ENCODE measurements at regions not wholly inside any gene's neighbourhood (a gene's known extent, or its start where the extent isn't known, plus 50 kb on each side); places are given as distances from the start of the nearest gene placed in this dataset.
"Not testable (repeated sequence)": the region's sequence is repeated elsewhere in the genome, so short reads cannot be mapped to it uniquely, and the experiment has no call there.

- no CpG with 5 or more reads among the region's 8 CpGs for WGBS (ENCODE audit: insufficient coverage, insufficient read length)
- peaks cover 5% of the 10 kb centered on the region for H3K27me3 ChIP-seq (ENCODE audit: control insufficient read depth, insufficient read depth, low read length)
- no peaks in the 10 kb centered on the region for H3K36me3 ChIP-seq (ENCODE audit: control insufficient read depth, insufficient read depth, low read length)
- no peak overlapping the region for H3K4me3 ChIP-seq (ENCODE audit: low read length)
- no peaks in the 10 kb centered on the region for H3K4me1 ChIP-seq (ENCODE audit: control insufficient read depth, insufficient read depth, low read length)
- no peak for DNase-seq (ENCODE audit: low read depth, low spot score)
- peaks cover 2% of the 10 kb centered on the region; the same call in 1 of the 2 replicates for H3K9me3 ChIP-seq (ENCODE audit: control insufficient read depth, insufficient read depth, low read length)
- no peak overlapping the region for H3K27ac ChIP-seq (ENCODE audit: low read length)
These were observed 70.7 kb upstream of the IGLL5 start for GRCh38 chr22:22816766-22817410.

- Histone ChIP-seq H3K36me3 (ENCODE audit: control insufficient read depth, insufficient read depth, low read length) (no peaks in the 10 kb centered on the region), H3K9me3 (ENCODE audit: control insufficient read depth, insufficient read depth, low read length) (peaks cover 2% of the 10 kb centered on the region; the same call in 1 of the 2 replicates), H3K27ac (ENCODE audit: low read length) (no peak overlapping the region), H3K4me3 (ENCODE audit: low read length) (no peak overlapping the region), H3K27me3 (ENCODE audit: control insufficient read depth, insufficient read depth, low read length) (peaks cover 5% of the 10 kb centered on the region), H3K4me1 (ENCODE audit: control insufficient read depth, insufficient read depth, low read length) (no peaks in the 10 kb centered on the region)
- no CpG with 5 or more reads among the region's 5 CpGs for WGBS (ENCODE audit: insufficient coverage, insufficient read length)
- no peak for DNase-seq (ENCODE audit: low read depth, low spot score)
These were observed 70.0 kb upstream of the IGLL5 start for GRCh38 chr22:22817468-22818201.

GRCh38 chr22:22818202-22818538 lies 69.4 kb upstream of the IGLL5 start:
- H3K36me3 ChIP-seq (ENCODE audit: control insufficient read depth, insufficient read depth, low read length) = no peaks in the 10 kb centered on the region
- WGBS (ENCODE audit: insufficient coverage, insufficient read length) = no CpG with 5 or more reads among the region's 3 CpGs
- peaks cover 4% of the 10 kb centered on the region for H3K27me3 ChIP-seq (ENCODE audit: control insufficient read depth, insufficient read depth, low read length)
- DNase-seq (ENCODE audit: low read depth, low spot score) = no peak
- no peaks in the 10 kb centered on the region for H3K4me1 ChIP-seq (ENCODE audit: control insufficient read depth, insufficient read depth, low read length)
- H3K4me3 ChIP-seq (ENCODE audit: low read length) = no peak overlapping the region
- no peak overlapping the region for H3K27ac ChIP-seq (ENCODE audit: low read length)
- peaks cover 2% of the 10 kb centered on the region; the same call in 1 of the 2 replicates for H3K9me3 ChIP-seq (ENCODE audit: control insufficient read depth, insufficient read depth, low read length)

- Histone ChIP-seq H3K36me3 (ENCODE audit: control insufficient read depth, insufficient read depth, low read length) (no peaks in the 10 kb centered on the region), H3K27me3 (ENCODE audit: control insufficient read depth, insufficient read depth, low read length) (peaks cover 4% of the 10 kb centered on the region), H3K4me3 (ENCODE audit: low read length) (no peak overlapping the region), H3K27ac (ENCODE audit: low read length) (no peak overlapping the region), H3K4me1 (ENCODE audit: control insufficient read depth, insufficient read depth, low read length) (no peaks in the 10 kb centered on the region), H3K9me3 (ENCODE audit: control insufficient read depth, insufficient read depth, low read length) (peaks cover 2% of the 10 kb centered on the region; the same call in 1 of the 2 replicates)
- DNase-seq (ENCODE audit: low read depth, low spot score) = no peak
- no CpG with 5 or more reads among the region's 12 CpGs for WGBS (ENCODE audit: insufficient coverage, insufficient read length)
These were observed 68.5 kb upstream of the IGLL5 start for GRCh38 chr22:22818861-22819855.

- Histone ChIP-seq H3K36me3 (ENCODE audit: control insufficient read depth, insufficient read depth, low read length) (no peaks in the 10 kb centered on the region), H3K27ac (ENCODE audit: low read length) (no peak overlapping the region), H3K4me1 (ENCODE audit: control insufficient read depth, insufficient read depth, low read length) (no peaks in the 10 kb centered on the region), H3K9me3 (ENCODE audit: control insufficient read depth, insufficient read depth, low read length) (peaks cover 4% of the 10 kb centered on the region), H3K4me3 (ENCODE audit: low read length) (no peak overlapping the region), H3K27me3 (ENCODE audit: control insufficient read depth, insufficient read depth, low read length) (peaks cover 2% of the 10 kb centered on the region; the same call in 1 of the 2 replicates)
- no CpG with 5 or more reads among the region's 3 CpGs for WGBS (ENCODE audit: insufficient coverage, insufficient read length)
- no peak for DNase-seq (ENCODE audit: low read depth, low spot score)
These were observed 67.5 kb upstream of the IGLL5 start for GRCh38 chr22:22820076-22820475.

- Histone ChIP-seq H3K4me1 (ENCODE audit: control insufficient read depth, insufficient read depth, low read length) (no peaks in the 10 kb centered on the region), H3K36me3 (ENCODE audit: control insufficient read depth, insufficient read depth, low read length) (no peaks in the 10 kb centered on the region), H3K9me3 (ENCODE audit: control insufficient read depth, insufficient read depth, low read length) (peaks cover 4% of the 10 kb centered on the region; the same call in 1 of the 2 replicates), H3K27me3 (ENCODE audit: control insufficient read depth, insufficient read depth, low read length) (peaks cover 2% of the 10 kb centered on the region; the same call in 1 of the 2 replicates), H3K4me3 (ENCODE audit: low read length) (no peak overlapping the region), H3K27ac (ENCODE audit: low read length) (no peak overlapping the region)
- no peak for DNase-seq (ENCODE audit: low read depth, low spot score)
- WGBS (ENCODE audit: insufficient coverage, insufficient read length) = no CpG with 5 or more reads among the region's 2 CpGs
These were observed 67.0 kb upstream of the IGLL5 start for GRCh38 chr22:22820626-22821025.

- no CpG with 5 or more reads among the region's 2 CpGs for WGBS (ENCODE audit: insufficient coverage, insufficient read length)
These were observed 66.3 kb upstream of the IGLL5 start for GRCh38 chr22:22821340-22821739.

GRCh38 chr22:22822106-22822505 lies 65.5 kb upstream of the IGLL5 start:
- Histone ChIP-seq H3K27me3 (ENCODE audit: control insufficient read depth, insufficient read depth, low read length) (no peaks in the 10 kb centered on the region), H3K4me1 (ENCODE audit: control insufficient read depth, insufficient read depth, low read length) (no peaks in the 10 kb centered on the region), H3K27ac (ENCODE audit: low read length) (no peak overlapping the region), H3K4me3 (ENCODE audit: low read length) (no peak overlapping the region), H3K9me3 (ENCODE audit: control insufficient read depth, insufficient read depth, low read length) (peaks cover 4% of the 10 kb centered on the region; the same call in 1 of the 2 replicates), H3K36me3 (ENCODE audit: control insufficient read depth, insufficient read depth, low read length) (no peaks in the 10 kb centered on the region)
- no peak for DNase-seq (ENCODE audit: low read depth, low spot score)
- no CpG with 5 or more reads among the region's 6 CpGs for WGBS (ENCODE audit: insufficient coverage, insufficient read length)

More at GRCh38 chr22:22821340-22821739, 66.3 kb upstream of the IGLL5 start:
- H3K27ac ChIP-seq (ENCODE audit: low read length) = no peak overlapping the region
- H3K4me3 ChIP-seq (ENCODE audit: low read length) = no peak overlapping the region
- no peaks in the 10 kb centered on the region for H3K36me3 ChIP-seq (ENCODE audit: control insufficient read depth, insufficient read depth, low read length)
- H3K27me3 ChIP-seq (ENCODE audit: control insufficient read depth, insufficient read depth, low read length) = peaks cover 2% of the 10 kb centered on the region; the same call in 1 of the 2 replicates
- peaks cover 4% of the 10 kb centered on the region; the same call in 1 of the 2 replicates for H3K9me3 ChIP-seq (ENCODE audit: control insufficient read depth, insufficient read depth, low read length)
- no peaks in the 10 kb centered on the region for H3K4me1 ChIP-seq (ENCODE audit: control insufficient read depth, insufficient read depth, low read length)
- DNase-seq (ENCODE audit: low read depth, low spot score) = no peak

- H3K27me3 ChIP-seq (ENCODE audit: control insufficient read depth, insufficient read depth, low read length); H3K4me3 ChIP-seq (ENCODE audit: low read length); H3K9me3 ChIP-seq (ENCODE audit: control insufficient read depth, insufficient read depth, low read length); H3K36me3 ChIP-seq (ENCODE audit: control insufficient read depth, insufficient read depth, low read length); H3K4me1 ChIP-seq (ENCODE audit: control insufficient read depth, insufficient read depth, low read length); H3K27ac ChIP-seq (ENCODE audit: low read length); DNase-seq (ENCODE audit: low read depth, low spot score): not testable (repeated sequence)
- WGBS (ENCODE audit: insufficient coverage, insufficient read length) = no CpG with 5 or more reads among the region's 5 CpGs
These were observed 65.1 kb upstream of the IGLL5 start for GRCh38 chr22:22822553-22822952.

Data from iPS DF 6.9 (cell line).